IMR-90 (cell line): ENCODE measurements at regions not wholly inside any gene's neighbourhood (a gene's known extent, or its start where the extent isn't known, plus 50 kb on each side); places are given as distances from the start of the nearest gene placed in this dataset.

Experiments used
- ATAC-seq: fragments of 200-7000 bp; cut with Tn5 transposase; 2 replicates; pipeline ENCODE4 v1.9.1; 2020; ENCODE audit warnings: low read depth, mild to moderate bottlenecking, moderate library complexity
- BruUV-seq: library from RNA; stranded (reverse); fragments of 400-500 nt; replicated peaks from 2 replicates; lab custom pipeline; 2021; lab: Mats Ljungman, UMichigan
- CTCF ChIA-PET: fragments of 300-600 bp; formaldehyde crosslinking; extraction: SDS; loops from one replicate; lab custom pipeline; 2021; ENCODE audit warnings: antibody characterized with exemption; lab: Yijun Ruan, JAX
- POLR2A ChIA-PET: fragments of 300-600 bp; sonication (Branson Sonifier 250); formaldehyde crosslinking; loops from one replicate; lab custom pipeline; 2022; ENCODE audit warnings: antibody characterized with exemption; ENCODE audit not compliant: unreplicated experiment; lab: Charles Lee
- DNase-seq: peaks from one replicate; pipeline ENCODE4 v3.0.0; 2013
- H2AFZ ChIP-seq: replicated peaks from 2 replicates; pipeline ENCODE3; 2013; ENCODE audit warnings: low read length, mild to moderate bottlenecking; ENCODE audit not compliant: poor library complexity
- H2AK5ac ChIP-seq: 2 replicates; pipeline ENCODE4 v1.6.1; 2013; ENCODE audit warnings: low read depth, low read length, inconsistent platforms
- H2AK9ac ChIP-seq: replicated peaks from 2 replicates; pipeline ENCODE3; 2013; ENCODE audit warnings: mild to moderate bottlenecking, low read depth, low read length, moderate library complexity; ENCODE audit not compliant: poor library complexity
- H2BK120ac ChIP-seq: 2 replicates; pipeline ENCODE4 v1.6.1; 2013; ENCODE audit warnings: low read depth, low read length, inconsistent platforms
- H2BK15ac ChIP-seq: 3 replicates; pipeline ENCODE4 v1.6.1; 2013; ENCODE audit warnings: low read depth, low read length, inconsistent platforms
- H2BK20ac ChIP-seq: 2 replicates; pipeline ENCODE4 v1.6.1; 2013; ENCODE audit warnings: low read depth, mild to moderate bottlenecking, inconsistent platforms, low read length, moderate library complexity
- H2BK5ac ChIP-seq: 2 replicates; pipeline ENCODE4 v1.6.1; 2013; ENCODE audit warnings: mild to moderate bottlenecking, low read depth, low read length, inconsistent platforms; ENCODE audit not compliant: poor library complexity, severe bottlenecking
- H3K14ac ChIP-seq: replicated peaks from 2 replicates; pipeline ENCODE4 v1.6.1; 2013; ENCODE audit warnings: low read depth, low read length, inconsistent platforms
- H3K18ac ChIP-seq: 2 replicates; pipeline ENCODE4 v1.6.1; 2013; ENCODE audit warnings: low read depth, low read length, control low read depth
- H3K23ac ChIP-seq: 2 replicates; pipeline ENCODE4 v1.6.1; 2013; ENCODE audit warnings: low read depth, low read length, inconsistent platforms
- H3K27ac ChIP-seq: 2 replicates; pipeline ENCODE4 v1.5.1; 2013; ENCODE audit warnings: mild to moderate bottlenecking, control low read depth, low read length; ENCODE audit not compliant: insufficient read depth
- H3K27me3 ChIP-seq: 2 replicates; pipeline ENCODE4 v1.6.1; 2013; ENCODE audit warnings: low read length; ENCODE audit not compliant: control insufficient read depth, insufficient read depth
- H3K36me3 ChIP-seq: 2 replicates; pipeline ENCODE4 v1.6.1; 2013; ENCODE audit warnings: low read length, mixed read lengths; ENCODE audit not compliant: control insufficient read depth, insufficient read depth
- H3K4ac ChIP-seq: 2 replicates; pipeline ENCODE4 v1.6.1; 2013; ENCODE audit warnings: low read depth, low read length, inconsistent platforms
- H3K4me1 ChIP-seq: 2 replicates; pipeline ENCODE4 v1.6.1; 2013; ENCODE audit warnings: low read length, mixed read lengths; ENCODE audit not compliant: control insufficient read depth, insufficient read depth
- H3K4me2 ChIP-seq: 2 replicates; pipeline ENCODE4 v1.6.1; 2013; ENCODE audit warnings: low read depth, mild to moderate bottlenecking, control low read depth, low read length, moderate library complexity
- H3K4me3 ChIP-seq: 2 replicates; pipeline ENCODE4 v1.5.1; 2013; ENCODE audit warnings: low read depth, mild to moderate bottlenecking, control low read depth, low read length, moderate library complexity; ENCODE audit not compliant: insufficient read depth
- H3K56ac ChIP-seq: 2 replicates; pipeline ENCODE4 v1.6.1; 2013; ENCODE audit warnings: low read length, inconsistent platforms; ENCODE audit not compliant: insufficient read depth; ENCODE audit errors: extremely low read depth
- H3K79me1 ChIP-seq, 2 experiments: 2 replicates each; pipeline ENCODE4 v1.6.1; 2013; ENCODE audit warnings: low read length in 2 of 2, inconsistent platforms in 1 of 2, low read depth in 1 of 2
- H3K9ac ChIP-seq: 2 replicates; pipeline ENCODE4 v1.6.1; 2013; ENCODE audit warnings: low read depth, low read length, control low read depth
- H3K9me1 ChIP-seq: 2 replicates; pipeline ENCODE4 v1.6.1; 2013; ENCODE audit warnings: low read length, inconsistent platforms; ENCODE audit not compliant: insufficient read depth
- H3K9me3 ChIP-seq: 2 replicates; pipeline ENCODE4 v1.6.1; 2013; ENCODE audit warnings: low read length; ENCODE audit not compliant: control insufficient read depth, insufficient read depth
- H4K20me1 ChIP-seq: 2 replicates; pipeline ENCODE4 v1.6.1; 2013; ENCODE audit warnings: low read length, inconsistent platforms; ENCODE audit not compliant: insufficient read depth
- H4K5ac ChIP-seq: 2 replicates; pipeline ENCODE4 v1.6.1; 2013; ENCODE audit warnings: mild to moderate bottlenecking, low read depth, low read length, control low read depth
- H4K8ac ChIP-seq, 2 experiments: 2 replicates each; pipeline ENCODE4 v1.6.1; 2013; ENCODE audit warnings: low read depth in 2 of 2, low read length in 2 of 2, control low read depth in 1 of 2, inconsistent platforms in 1 of 2
- H4K91ac ChIP-seq: 2 replicates; pipeline ENCODE4 v1.6.1; 2013; ENCODE audit warnings: low read depth, low read length, inconsistent platforms; ENCODE audit not compliant: insufficient read depth
- BHLHE40 ChIP-seq: fragments of 150-350 bp; IDR thresholded peaks from 2 replicates; pipeline ENCODE4 v1.6.1; 2016; ENCODE audit warnings: mild to moderate bottlenecking, low read depth, low read length
- CEBPB ChIP-seq: IDR thresholded peaks from 2 replicates; pipeline ENCODE4 v1.6.1; 2012; ENCODE audit warnings: low read depth, low read length, improper control_type of control experiment
- CHD1 ChIP-seq: IDR thresholded peaks from 2 replicates; pipeline ENCODE4 v1.6.1; 2012; ENCODE audit warnings: low read depth, low read length, improper control_type of control experiment
- CTCF ChIP-seq: conservative IDR thresholded peaks from 2 replicates; pipeline ENCODE4 v1.5.1; 2012; ENCODE audit warnings: mild to moderate bottlenecking, low read depth, low read length, improper control_type of control experiment
- ELK1 ChIP-seq: fragments of 150-350 bp; IDR thresholded peaks from 2 replicates; pipeline ENCODE4 v1.6.1; 2016; ENCODE audit warnings: low read depth, mild to moderate bottlenecking, low read length, moderate library complexity, borderline replicate concordance
- FOS ChIP-seq: fragments of 150-350 bp; IDR thresholded peaks from 2 replicates; pipeline ENCODE4 v1.6.1; 2016; ENCODE audit warnings: low read depth, low read length
- MAFK ChIP-seq: IDR thresholded peaks from 2 replicates; pipeline ENCODE4 v1.6.1; 2012; ENCODE audit warnings: low read depth, low read length, improper control_type of control experiment
- MAZ ChIP-seq: IDR thresholded peaks from 2 replicates; pipeline ENCODE4 v1.6.1; 2012; ENCODE audit warnings: low read depth, mild to moderate bottlenecking, low read length, improper control_type of control experiment, moderate library complexity, borderline replicate concordance
- POLR2A ChIP-seq: IDR thresholded peaks from 2 replicates; pipeline ENCODE4 v1.6.1; 2012; ENCODE audit warnings: mild to moderate bottlenecking, low read depth, low read length
- RCOR1 ChIP-seq: IDR thresholded peaks from 2 replicates; pipeline ENCODE4 v1.6.1; 2012; ENCODE audit warnings: mild to moderate bottlenecking, low read length, improper control_type of control experiment; ENCODE audit not compliant: insufficient replicate concordance
- RFX5 ChIP-seq: IDR thresholded peaks from 2 replicates; pipeline ENCODE4 v1.8.0; 2012; ENCODE audit warnings: low read depth, mild to moderate bottlenecking, low read length, moderate library complexity
- SMC3 ChIP-seq: fragments of 150-350 bp; IDR thresholded peaks from 2 replicates; pipeline ENCODE4 v1.6.1; 2016; ENCODE audit warnings: low read depth, mild to moderate bottlenecking, antibody characterized with exemption, low read length, moderate library complexity
- WGBS, 2 experiments: methylation state at CpG; one replicate each; pipeline versions ENCODE4 v1.1.5 to v1.1.7; 2013; ENCODE audit warnings: missing lambda C conversion rate in 2 of 2; ENCODE audit not compliant: insufficient read length in 1 of 2; ENCODE audit errors: extremely low coverage in 2 of 2; 5-methylcytosine and 5-hydroxymethylcytosine counted together
- dilution Hi-C: fragments of 300-500 bp; cut with HindIII; formaldehyde crosslinking; loops from one replicate; pipeline ENCODE4 v1.14.3; 2018; ENCODE audit warnings: low sequenced_read_pairs; ENCODE audit not compliant: unreplicated experiment
- in situ Hi-C: fragments of 300-500 bp; cut with MboI; formaldehyde crosslinking; loops from 3 replicates; pipeline ENCODE4 v1.14.3; 2019; ENCODE audit warnings: low sequenced_read_pairs, inconsistent platforms, mixed read lengths
- intact Hi-C: fragments of 100-400 bp; cut with micrococcal nuclease; formaldehyde crosslinking; loops from 2 replicates; pipeline ENCODE4 v1.10.0; 2022
- TF ChIP-seq, protein P1 (sequence below): fragments of 150-350 bp; IDR thresholded peaks from 2 replicates; pipeline ENCODE4 v1.6.1; 2017; ENCODE audit warnings: mild to moderate bottlenecking, antibody characterized with exemption, low read length, low read depth

GRCh38 chr3:107224026-107224596 is 153.1 kb upstream of the CCDC54 start:
- no CpG with 5 or more reads among the region's 2 CpGs for WGBS, 2 experiments
- H2BK5ac ChIP-seq: no peak overlapping the region
- H3K9me1 ChIP-seq: peaks cover 3% of the 10 kb centered on the region; the same call in 1 of the 2 replicates
- 0 out of 2 replicates have a peak overlapping the region, but pooled peaks have one; percentile 9 for H2AK5ac ChIP-seq
- H3K79me1 ChIP-seq: no peaks in the 10 kb centered on the region
- H3K4me3 ChIP-seq: no peak overlapping the region
- peak overlapping the region; percentile 22; the same call in 1 of the 2 replicates for H4K91ac ChIP-seq
- H3K27me3 ChIP-seq: no peaks in the 10 kb centered on the region
- ChIA-PET CTCF (no interaction called here), POLR2A (no interaction called here)
- H3K4me1 ChIP-seq: peaks cover 3% of the 10 kb centered on the region
- H3K23ac ChIP-seq: 0 out of 2 replicates have a peak overlapping the region, but pooled peaks have one; percentile 48
- peak overlapping the region; percentile 83; the same call in 1 of the 2 replicates for H3K18ac ChIP-seq
- H2BK20ac ChIP-seq: peak overlapping the region; percentile 95
- no peak for DNase-seq
- peak overlapping the region; percentile 58; the same call in 1 of the 2 replicates for H3K4ac ChIP-seq
- H2AFZ ChIP-seq: no peak overlapping the region
- H4K20me1 ChIP-seq: no peaks in the 10 kb centered on the region
- dilution Hi-C loops: no loop called here
- no peak overlapping the region for H3K27ac ChIP-seq
- no peak for ATAC-seq
- peak overlapping the region; percentile 60 for H3K14ac ChIP-seq
- peaks cover 2% of the 10 kb centered on the region; the same call in 1 of the 2 replicates for H3K9me3 ChIP-seq
- no peak overlapping the region for H4K5ac ChIP-seq
- intact Hi-C loops: no loop called here
- no peak overlapping the region for H3K9ac ChIP-seq
- no TSS peak for BruUV-seq
- H2BK15ac ChIP-seq: 0 out of 3 replicates have a peak overlapping the region, but pooled peaks have one; percentile 9
- no peak overlapping the region for H2AK9ac ChIP-seq
- no peak overlapping the region for H3K4me2 ChIP-seq
- H3K36me3 ChIP-seq: no peaks in the 10 kb centered on the region
- peak overlapping the region in 1 of 2 experiments; percentile 0; a peak in 1 of 4 replicates for H4K8ac ChIP-seq
- in situ Hi-C loops: no loop called here
- TF ChIP-seq SMC3 (no peak), RFX5 (no peak), FOS (no peak), ELK1 (no peak), RCOR1 (no peak), CHD1 (no peak), BHLHE40 (no peak), CTCF (no peak), CEBPB (no peak), POLR2A (no peak), MAZ (no peak), MAFK (no peak)
- TF ChIP-seq, protein P1, sequence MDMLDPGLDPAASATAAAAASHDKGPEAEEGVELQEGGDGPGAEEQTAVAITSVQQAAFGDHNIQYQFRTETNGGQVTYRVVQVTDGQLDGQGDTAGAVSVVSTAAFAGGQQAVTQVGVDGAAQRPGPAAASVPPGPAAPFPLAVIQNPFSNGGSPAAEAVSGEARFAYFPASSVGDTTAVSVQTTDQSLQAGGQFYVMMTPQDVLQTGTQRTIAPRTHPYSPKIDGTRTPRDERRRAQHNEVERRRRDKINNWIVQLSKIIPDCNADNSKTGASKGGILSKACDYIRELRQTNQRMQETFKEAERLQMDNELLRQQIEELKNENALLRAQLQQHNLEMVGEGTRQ: no peak
- H3K56ac ChIP-seq: no peak overlapping the region
- H2BK120ac ChIP-seq: peak overlapping the region; percentile 92
